Neural cell (in vitro differentiated cells): ENCODE measurements at regions not wholly inside any gene's neighbourhood (a gene's known extent, or its start where the extent isn't known, plus 50 kb on each side); places are given as distances from the start of the nearest gene placed in this dataset.

ENCODE experiments used
- EP300 ChIP-seq: fragments of 450-650 bp; conservative IDR thresholded peaks from 2 replicates; pipeline ENCODE4 v1.6.1; 2014; ENCODE audit warnings: antibody characterized with exemption, mild to moderate bottlenecking, moderate library complexity; ENCODE audit not compliant: poor library complexity, severe bottlenecking
- EZH2 ChIP-seq: fragments of 200-600, 300-800 bp; shearing (Covaris generic), sonication (generic); IDR thresholded peaks from 2 replicates; pipeline ENCODE4 v1.6.1; 2014; ENCODE audit warnings: antibody characterized with exemption, low read length, borderline replicate concordance, mild to moderate bottlenecking; ENCODE audit not compliant: insufficient read depth, poor library complexity, severe bottlenecking
- TF ChIP-seq, protein P1 (sequence below): fragments of 450-650 bp; IDR thresholded peaks from 2 replicates; pipeline ENCODE4 v1.5.1; 2014; ENCODE audit warnings: antibody characterized with exemption, mild to moderate bottlenecking, moderate library complexity; ENCODE audit not compliant: poor library complexity, severe bottlenecking

DNA sequence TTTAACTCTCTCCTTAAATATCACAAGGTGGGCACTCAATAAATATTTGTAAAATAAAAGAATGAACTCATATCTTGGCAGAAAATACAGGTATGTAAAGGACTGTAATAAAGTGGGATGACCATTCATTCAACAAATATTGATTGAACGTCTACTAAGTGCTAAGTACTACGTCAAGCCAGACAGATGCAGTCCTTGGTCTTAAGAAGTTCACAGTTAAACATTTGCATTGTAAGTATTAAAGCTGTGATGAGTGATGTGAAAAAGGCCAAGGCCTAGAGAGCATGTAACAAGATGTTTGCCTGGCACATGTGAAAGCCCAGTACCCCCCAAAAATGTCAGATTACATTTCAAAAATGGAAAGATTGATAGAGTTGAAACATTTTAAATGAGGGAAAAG is 130.1 kb upstream of the TMEM170B start:
- TF ChIP-seq EZH2 (no peak), EP300 (no peak)
- TF ChIP-seq, protein P1, sequence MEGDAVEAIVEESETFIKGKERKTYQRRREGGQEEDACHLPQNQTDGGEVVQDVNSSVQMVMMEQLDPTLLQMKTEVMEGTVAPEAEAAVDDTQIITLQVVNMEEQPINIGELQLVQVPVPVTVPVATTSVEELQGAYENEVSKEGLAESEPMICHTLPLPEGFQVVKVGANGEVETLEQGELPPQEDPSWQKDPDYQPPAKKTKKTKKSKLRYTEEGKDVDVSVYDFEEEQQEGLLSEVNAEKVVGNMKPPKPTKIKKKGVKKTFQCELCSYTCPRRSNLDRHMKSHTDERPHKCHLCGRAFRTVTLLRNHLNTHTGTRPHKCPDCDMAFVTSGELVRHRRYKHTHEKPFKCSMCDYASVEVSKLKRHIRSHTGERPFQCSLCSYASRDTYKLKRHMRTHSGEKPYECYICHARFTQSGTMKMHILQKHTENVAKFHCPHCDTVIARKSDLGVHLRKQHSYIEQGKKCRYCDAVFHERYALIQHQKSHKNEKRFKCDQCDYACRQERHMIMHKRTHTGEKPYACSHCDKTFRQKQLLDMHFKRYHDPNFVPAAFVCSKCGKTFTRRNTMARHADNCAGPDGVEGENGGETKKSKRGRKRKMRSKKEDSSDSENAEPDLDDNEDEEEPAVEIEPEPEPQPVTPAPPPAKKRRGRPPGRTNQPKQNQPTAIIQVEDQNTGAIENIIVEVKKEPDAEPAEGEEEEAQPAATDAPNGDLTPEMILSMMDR, result no peak
